Hepatocyte (in vitro differentiated cells): ENCODE measurements at regions not wholly inside any gene's neighbourhood (a gene's known extent, or its start where the extent isn't known, plus 50 kb on each side); places are given as distances from the start of the nearest gene placed in this dataset.

Experiments
- DNase-seq: peaks from one replicate; pipeline ENCODE4 v3.0.0-alpha.2; 2016; ENCODE audit warnings: low spot score
- H2AFZ ChIP-seq: fragments of 200-600 bp; sonication (generic); 2 replicates; pipeline ENCODE4 v1.6.0; 2016; ENCODE audit warnings: antibody characterized with exemption, mild to moderate bottlenecking
- H3K27ac ChIP-seq: fragments of 200-600 bp; sonication (generic); 2 replicates; pipeline ENCODE4 v1.5.1; 2016; ENCODE audit warnings: mild to moderate bottlenecking
- H3K27me3 ChIP-seq: fragments of 200-600 bp; sonication (generic); 2 replicates; pipeline ENCODE4 v1.6.1; 2016
- H3K36me3 ChIP-seq: fragments of 200-600 bp; sonication (generic); replicated peaks from 2 replicates; pipeline ENCODE4 v1.5.1; 2016; ENCODE audit warnings: low read depth; ENCODE audit not compliant: insufficient read depth
- H3K4me1 ChIP-seq: fragments of 200-600 bp; sonication (generic); 2 replicates; pipeline ENCODE4 v1.5.1; 2016; ENCODE audit warnings: mild to moderate bottlenecking, moderate library complexity; ENCODE audit not compliant: insufficient read depth
- H3K4me2 ChIP-seq: fragments of 200-600 bp; sonication (generic); 2 replicates; pipeline ENCODE4 v1.6.0; 2016
- H3K4me3 ChIP-seq: fragments of 200-600 bp; sonication (generic); 2 replicates; pipeline ENCODE4 v1.5.1; 2016; ENCODE audit warnings: mild to moderate bottlenecking
- H3K79me2 ChIP-seq: fragments of 200-600 bp; sonication (generic); 2 replicates; pipeline ENCODE4 v1.6.0; 2017; ENCODE audit warnings: mild to moderate bottlenecking
- H3K9me2 ChIP-seq: fragments of 200-600 bp; sonication (generic); replicated peaks from 2 replicates; pipeline ENCODE4 v1.6.0; 2017; ENCODE audit warnings: mild to moderate bottlenecking; ENCODE audit not compliant: insufficient read depth
- H3K9me3 ChIP-seq: fragments of 200-600 bp; sonication (generic); 2 replicates; pipeline ENCODE4 v1.5.1; 2016; ENCODE audit warnings: low read depth, mild to moderate bottlenecking
- H4K20me1 ChIP-seq: fragments of 200-600 bp; sonication (generic); 2 replicates; pipeline ENCODE4 v1.6.0; 2016; ENCODE audit warnings: mild to moderate bottlenecking; ENCODE audit not compliant: insufficient read depth, poor library complexity, severe bottlenecking
- CTCF ChIP-seq: fragments of 200-600 bp; sonication (generic); IDR thresholded peaks from 2 replicates; pipeline ENCODE4 v1.5.1; 2016; ENCODE audit warnings: antibody characterized with exemption, mild to moderate bottlenecking; ENCODE audit not compliant: poor library complexity
- EZH2 ChIP-seq: fragments of 200-600 bp; sonication (generic); IDR thresholded peaks from 2 replicates; pipeline ENCODE4 v1.6.1; 2016; ENCODE audit warnings: antibody characterized with exemption, mild to moderate bottlenecking, borderline replicate concordance
- EZH2phosphoT487 ChIP-seq: fragments of 200-600 bp; sonication (generic); IDR thresholded peaks from one replicate; pipeline ENCODE4 v1.6.1; 2018; ENCODE audit warnings: antibody characterized with exemption, mild to moderate bottlenecking, low read depth, moderate library complexity; ENCODE audit not compliant: unreplicated experiment, severe bottlenecking
- WGBS: methylation state at CpG from one replicate; pipeline ENCODE4 v1.1.6; 2016; ENCODE audit warnings: low lambda C conversion rate; ENCODE audit errors: missing lambda C conversion rate; 5-methylcytosine and 5-hydroxymethylcytosine counted together

- Histone ChIP-seq H3K4me3 (no peak overlapping the region), H3K9me2 (no peaks in the 10 kb centered on the region), H2AFZ (no peak overlapping the region), H3K4me2 (no peak overlapping the region), H3K4me1 (no peaks in the 10 kb centered on the region), H3K9me3 (no peaks in the 10 kb centered on the region), H4K20me1 (no peaks in the 10 kb centered on the region), H3K27ac (no peak overlapping the region), H3K36me3 (no peaks in the 10 kb centered on the region), H3K27me3 (peaks cover 6% of the 10 kb centered on the region), H3K79me2 (no peaks in the 10 kb centered on the region)
- DNase-seq, result no peak
- TF ChIP-seq EZH2 (no peak), CTCF (no peak)
- WGBS, result 57% methylated on average over 1 of the region's 1 CpG
These were observed 159.9 kb downstream of the ID4 start for GRCh38 chr6:19997104-19997503.

DNA sequence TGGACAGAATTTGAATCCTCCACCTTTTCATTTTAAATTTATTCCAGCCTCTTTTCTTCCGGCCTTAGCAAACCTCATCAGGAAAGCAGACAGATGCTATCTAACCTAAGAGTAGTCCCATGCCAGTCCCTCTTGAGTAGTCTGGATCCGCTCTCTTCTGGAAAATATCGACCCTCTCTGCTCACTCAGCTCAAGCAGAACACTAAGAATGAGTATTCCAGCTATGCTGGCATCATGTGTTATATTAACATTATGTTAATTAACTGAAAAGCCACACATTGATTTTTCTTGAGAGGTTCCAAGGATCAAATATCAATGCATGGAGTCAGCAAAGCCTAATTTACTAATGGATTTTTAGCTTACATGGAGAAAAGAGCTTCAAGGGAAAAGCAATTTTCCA, 161.4 kb downstream of the ID4 start:
- no peak for DNase-seq
- no peaks in the 10 kb centered on the region for H3K36me3 ChIP-seq
- WGBS, result 93% methylated on average over 3 of the region's 3 CpGs

GRCh38 chr6:19999319-20000191, 162.4 kb downstream of the ID4 start:
- TF ChIP-seq CTCF (no peak), EZH2phosphoT487 (no peak), EZH2 (no peak)
- Histone ChIP-seq H3K9me3 (no peaks in the 10 kb centered on the region), H4K20me1 (no peaks in the 10 kb centered on the region), H3K36me3 (no peaks in the 10 kb centered on the region), H3K4me1 (no peaks in the 10 kb centered on the region), H3K4me3 (no peak overlapping the region), H3K9me2 (no peaks in the 10 kb centered on the region), H3K79me2 (no peaks in the 10 kb centered on the region), H3K27ac (no peak overlapping the region), H2AFZ (no peak overlapping the region), H3K27me3 (no peaks in the 10 kb centered on the region), H3K4me2 (no peak overlapping the region)
- WGBS, result 66% methylated on average over 7 of the region's 7 CpGs
- DNase-seq, result no peak

More for the DNA sequence above, 161.4 kb downstream of the ID4 start:
- no peaks in the 10 kb centered on the region for H4K20me1 ChIP-seq
- H3K9me2 ChIP-seq, result no peaks in the 10 kb centered on the region
- no peak overlapping the region for H3K4me3 ChIP-seq
- H3K9me3 ChIP-seq, result no peaks in the 10 kb centered on the region
- TF ChIP-seq EZH2 (no peak), CTCF (no peak), EZH2phosphoT487 (no peak)
- H2AFZ ChIP-seq, result no peak overlapping the region
- peaks cover 3% of the 10 kb centered on the region for H3K27me3 ChIP-seq
- H3K4me1 ChIP-seq, result no peaks in the 10 kb centered on the region
- H3K79me2 ChIP-seq, result no peaks in the 10 kb centered on the region
- no peak overlapping the region for H3K27ac ChIP-seq
- H3K4me2 ChIP-seq, result no peak overlapping the region
